NCI-H1436 (cell line): ENCODE measurements at regions not wholly inside any gene's neighbourhood (a gene's known extent, or its start where the extent isn't known, plus 50 kb on each side); places are given as distances from the start of the nearest gene placed in this dataset.
"Not testable (repeated sequence)": the region's sequence is repeated elsewhere in the genome, so short reads cannot be mapped to it uniquely, and the experiment has no call there.

Source experiments
- DNase-seq: peaks from one replicate; lab custom pipeline; 2025; lab: John Stamatoyannopoulos, UW

DNA sequence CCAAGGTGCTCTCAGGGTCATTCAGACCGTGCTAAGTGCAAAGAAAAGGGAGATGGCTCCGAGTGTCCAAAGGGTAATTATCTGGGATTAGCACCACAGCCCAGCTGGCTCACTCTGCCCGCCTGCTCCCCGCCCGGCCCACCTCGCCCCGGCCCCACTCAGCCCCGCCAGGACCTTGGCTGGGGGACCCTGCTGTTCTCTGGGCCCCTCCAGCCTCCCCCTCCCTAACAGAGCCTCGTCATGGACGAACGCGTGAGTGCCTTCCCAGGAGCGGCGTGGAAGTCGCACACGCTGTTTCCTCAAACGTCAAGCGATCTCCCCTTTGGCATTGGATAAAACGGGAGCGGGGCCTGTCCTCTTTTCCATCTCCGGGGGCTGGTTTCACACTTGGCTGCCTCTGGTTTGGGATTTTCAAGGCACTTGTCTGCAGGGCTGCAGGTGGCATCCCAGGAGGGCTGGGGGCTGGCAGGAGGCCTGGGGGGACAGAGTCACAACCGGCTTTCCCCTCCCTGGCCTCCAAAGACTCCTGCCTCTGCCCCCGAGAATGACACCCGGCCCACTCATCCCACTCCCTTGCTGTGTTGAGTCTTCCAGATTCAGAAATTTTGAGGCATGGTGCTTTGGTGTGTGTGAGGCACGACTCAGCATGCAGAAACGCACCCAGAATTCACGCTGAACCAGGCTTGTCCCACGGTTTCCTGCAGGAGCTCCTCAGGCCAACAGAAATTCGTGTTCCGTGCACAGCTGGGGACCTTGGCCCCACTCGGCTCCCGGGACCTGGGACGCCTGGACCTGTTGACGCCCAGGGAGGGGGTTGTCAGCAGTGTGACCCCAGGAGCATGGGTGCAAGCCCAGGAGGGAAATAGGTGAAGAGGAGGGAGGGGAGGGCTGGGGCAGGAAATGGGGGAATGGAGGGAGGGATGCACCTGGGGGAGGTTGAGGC, 110.0 kb downstream of the PDGFA start:
- DNase-seq, result no peak

DNA sequence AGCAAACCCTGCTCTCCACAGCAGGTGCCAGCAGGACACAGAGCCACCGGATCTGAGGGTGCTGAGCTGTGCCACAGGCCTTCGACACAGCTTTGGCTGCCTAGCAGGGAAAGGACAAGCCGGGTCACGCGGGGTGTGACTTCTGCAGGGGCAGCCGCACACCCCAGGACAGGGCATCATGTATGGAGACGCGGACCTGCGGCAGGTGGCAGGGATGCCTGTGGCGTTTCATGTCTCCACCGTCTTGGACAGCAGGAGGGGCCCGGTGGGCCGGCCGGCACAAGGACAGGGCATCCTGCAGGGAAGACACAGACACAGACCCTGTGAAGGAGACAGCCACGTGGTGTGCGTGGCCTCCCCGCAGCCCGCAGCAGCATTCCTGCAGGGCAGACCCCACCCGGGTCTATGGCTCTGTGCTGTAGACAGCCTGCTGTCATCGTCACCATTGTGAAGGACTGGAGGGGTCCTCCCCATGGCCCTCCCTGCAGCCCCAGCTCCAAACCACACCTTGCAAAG, 109.2 kb downstream of the PDGFA start:
- DNase-seq, result no peak

DNA sequence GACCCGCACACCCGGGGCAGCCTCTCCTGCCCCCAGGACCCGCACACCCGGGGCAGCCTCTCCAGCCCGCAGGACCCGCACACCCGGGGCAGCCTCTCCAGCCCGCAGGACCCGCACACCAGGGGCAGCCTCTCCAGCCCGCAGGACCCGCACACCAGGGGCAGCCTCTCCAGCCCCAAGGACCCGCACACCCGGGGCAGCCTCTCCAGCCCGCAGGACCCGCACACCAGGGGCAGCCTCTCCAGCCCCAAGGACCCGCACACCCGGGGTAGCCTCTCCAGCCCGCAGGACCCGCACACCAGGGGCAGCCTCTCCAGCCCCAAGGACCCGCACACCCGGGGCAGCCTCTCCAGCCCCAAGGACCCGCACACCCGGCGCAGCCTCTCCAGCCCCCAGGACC, 108.5 kb downstream of the PDGFA start:
- not testable (repeated sequence) for DNase-seq

DNA sequence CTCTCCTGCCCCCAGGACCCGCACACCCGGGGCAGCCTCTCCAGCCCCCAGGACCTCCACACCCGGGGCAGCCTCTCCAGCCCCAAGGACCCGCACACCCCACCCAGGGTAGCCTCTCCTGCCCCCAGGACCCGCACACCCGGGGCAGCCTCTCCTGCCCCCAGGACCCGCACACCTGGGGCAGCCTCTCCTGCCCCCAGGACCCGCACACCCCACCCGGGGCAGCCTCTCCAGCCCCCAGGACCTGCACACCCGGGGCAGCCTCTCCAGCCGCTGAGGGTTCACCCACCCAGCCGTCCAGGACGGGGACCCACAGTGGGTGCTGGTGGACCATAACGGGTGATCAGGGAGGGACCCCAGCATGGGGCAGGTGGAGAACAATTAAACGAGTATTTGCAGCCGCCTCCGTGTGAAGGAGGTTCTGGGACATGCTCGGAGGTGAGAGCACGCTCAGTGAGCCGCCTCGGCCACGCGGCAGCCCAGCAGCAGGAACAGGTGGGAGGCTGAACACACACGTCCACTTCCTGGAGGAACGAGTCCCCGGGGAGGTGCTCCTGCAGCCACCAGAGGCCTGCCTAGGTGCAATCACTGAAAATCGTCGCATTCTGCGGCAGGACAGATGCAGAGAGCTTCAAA, 107.9 kb downstream of the PDGFA start:
- DNase-seq, result no peak

DNA sequence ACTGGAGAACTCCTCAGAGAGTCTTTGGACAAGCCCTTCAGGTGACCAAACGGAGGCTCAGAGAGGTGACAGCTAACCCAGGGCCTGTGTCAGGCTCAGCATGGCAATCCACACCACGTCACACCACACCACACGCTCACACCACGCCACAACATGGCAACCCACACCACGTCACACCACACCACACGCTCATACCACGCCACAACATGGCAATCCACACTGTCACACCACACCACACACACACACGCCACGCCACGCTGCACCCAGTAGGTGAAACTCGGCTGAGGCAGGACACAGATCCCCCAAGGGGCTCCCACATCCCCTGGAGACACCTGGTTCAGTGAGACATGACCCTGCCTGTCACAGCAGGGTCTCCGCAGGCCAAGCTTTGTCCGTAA, 107.3 kb downstream of the PDGFA start:
- DNase-seq, result no peak

DNA sequence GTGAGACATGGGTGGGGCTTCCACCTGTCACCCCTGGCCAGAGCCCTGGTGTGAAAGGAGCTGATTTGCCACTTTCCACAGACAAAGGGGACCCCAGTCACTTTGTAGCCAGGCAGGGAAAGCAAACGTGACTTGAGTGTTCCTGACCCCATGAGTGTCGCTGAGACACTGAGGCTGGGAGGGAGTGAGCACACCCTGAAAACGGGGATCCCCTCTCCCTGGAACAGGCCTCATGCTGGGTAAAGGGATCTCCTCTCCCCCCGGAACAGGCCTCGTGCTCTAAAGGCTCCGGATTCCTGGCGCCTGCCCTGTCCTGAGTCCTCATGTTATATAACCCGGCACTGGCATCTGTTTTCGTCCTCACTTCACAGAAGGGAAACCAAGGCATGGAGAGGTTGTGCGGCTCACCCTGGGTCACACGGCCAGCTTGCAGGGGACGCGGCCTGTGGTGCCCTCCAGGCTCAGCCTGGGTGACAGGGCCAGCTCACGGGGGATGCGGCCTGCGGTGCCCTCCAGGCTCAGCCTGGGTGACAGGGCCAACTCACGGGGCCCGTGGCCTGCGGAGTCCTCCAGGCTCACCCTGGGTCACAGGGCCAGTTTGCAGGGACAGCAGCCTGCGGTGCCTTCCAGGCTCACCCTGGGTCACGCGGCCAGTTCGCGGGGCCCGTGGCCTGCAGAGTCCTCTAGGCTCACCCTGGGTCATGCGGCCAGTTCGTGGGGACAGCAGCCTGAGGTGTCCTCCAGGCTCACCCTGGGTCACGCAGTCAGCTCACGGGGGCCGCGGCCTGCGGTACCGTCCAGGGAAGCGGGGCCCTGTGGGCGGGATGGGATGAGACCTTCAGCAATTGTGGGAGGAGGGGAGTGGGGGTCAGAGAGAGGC, 104.7 kb downstream of the PDGFA start:
- no peak for DNase-seq

DNA sequence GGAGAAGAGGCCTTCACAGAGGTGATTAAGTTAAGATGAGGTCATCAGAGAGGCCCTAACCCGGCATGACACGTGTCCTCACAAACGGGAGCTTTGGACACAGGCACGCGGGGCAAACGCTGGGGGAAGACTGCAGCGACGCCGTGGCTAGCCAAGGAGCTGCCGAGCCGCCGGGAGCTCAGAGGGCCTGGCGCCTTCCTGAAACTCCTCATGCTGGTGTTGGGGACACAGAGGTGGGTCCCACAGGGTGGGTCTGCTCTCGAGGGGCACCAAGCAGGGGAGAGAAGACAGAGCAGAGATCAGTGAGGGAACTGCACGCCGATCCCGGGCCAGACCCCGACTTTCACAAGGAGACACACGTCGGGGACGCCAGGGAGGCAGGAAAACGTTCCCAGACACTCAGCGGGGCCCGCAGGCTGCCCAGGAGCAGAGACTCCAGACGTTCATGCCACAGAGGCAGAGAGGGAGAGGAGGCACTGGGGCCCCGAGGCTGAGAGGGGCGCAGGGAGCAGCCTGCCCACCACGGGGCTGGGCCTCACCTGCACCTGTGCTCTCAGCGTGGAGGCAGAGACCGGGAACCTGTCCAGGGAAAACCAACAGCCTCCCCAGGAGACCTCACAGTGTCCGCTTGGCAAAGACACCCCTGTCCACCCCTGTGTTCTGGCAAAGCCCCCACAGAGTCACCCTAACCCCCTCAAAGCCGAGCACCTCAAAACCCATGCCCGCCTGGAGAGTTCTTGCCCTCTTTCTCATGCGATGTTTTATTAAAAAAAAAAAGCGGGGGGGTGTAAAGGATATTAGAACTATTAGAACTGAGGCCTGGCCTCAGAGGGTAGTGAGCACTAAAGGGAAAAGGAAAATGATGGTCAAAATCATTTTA, 103.8 kb downstream of the PDGFA start:
- no peak for DNase-seq

DNA sequence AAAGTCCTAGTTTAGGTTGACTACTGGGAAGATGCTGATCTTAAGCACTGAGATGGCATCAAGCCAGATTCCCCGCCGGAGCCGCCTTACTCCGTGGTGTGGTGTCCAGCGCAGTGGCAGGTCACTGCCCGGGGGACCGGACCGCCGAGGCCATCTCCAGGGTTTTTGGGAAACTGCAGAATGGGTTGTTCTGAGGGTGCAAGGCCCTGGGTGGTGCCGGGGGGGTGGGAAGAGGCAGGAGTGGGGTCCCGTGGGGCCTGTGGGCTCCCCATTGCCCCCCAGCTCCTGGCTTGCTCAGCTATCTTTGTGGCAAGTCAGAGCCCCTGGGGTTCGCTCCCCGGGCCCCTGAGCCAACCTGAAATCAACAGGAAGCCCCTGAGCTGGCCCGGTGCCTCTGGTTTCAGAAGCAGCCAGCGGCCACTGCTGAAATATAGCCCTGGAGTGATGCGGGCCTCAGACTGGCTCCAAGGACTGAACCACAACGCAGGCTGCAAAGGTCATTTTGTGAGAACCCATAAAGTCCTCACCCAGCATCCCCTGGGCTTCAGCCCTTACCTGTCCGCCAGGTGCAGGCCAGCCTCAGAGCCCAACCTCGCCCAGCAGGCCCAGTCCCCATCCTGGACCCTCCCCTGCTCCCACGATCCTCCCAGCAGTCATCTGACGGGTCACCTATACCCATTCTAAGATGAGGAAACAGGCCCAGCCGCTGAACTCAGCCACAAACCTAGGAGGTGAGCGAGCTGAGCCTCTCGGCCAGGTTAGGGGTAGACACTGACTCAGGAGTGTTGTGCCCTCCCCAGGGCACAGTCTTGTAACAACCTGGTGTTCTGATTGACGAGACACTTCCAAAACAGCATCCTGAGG, 102.7 kb downstream of the PDGFA start:
- no peak for DNase-seq

DNA sequence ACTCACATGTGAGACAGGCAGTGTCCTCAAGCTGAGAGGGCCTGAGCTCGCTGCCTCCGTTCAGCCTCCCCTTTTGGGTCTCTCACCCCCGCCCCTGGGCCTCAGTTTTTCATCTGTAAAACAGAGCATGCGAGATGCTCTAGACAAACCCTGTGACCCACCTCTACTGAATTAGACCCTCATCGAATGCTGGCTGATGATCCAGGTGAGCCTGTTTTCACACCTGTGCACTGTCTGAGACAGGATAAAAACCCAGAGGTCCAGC, 102.1 kb downstream of the PDGFA start:
- no peak for DNase-seq

DNA sequence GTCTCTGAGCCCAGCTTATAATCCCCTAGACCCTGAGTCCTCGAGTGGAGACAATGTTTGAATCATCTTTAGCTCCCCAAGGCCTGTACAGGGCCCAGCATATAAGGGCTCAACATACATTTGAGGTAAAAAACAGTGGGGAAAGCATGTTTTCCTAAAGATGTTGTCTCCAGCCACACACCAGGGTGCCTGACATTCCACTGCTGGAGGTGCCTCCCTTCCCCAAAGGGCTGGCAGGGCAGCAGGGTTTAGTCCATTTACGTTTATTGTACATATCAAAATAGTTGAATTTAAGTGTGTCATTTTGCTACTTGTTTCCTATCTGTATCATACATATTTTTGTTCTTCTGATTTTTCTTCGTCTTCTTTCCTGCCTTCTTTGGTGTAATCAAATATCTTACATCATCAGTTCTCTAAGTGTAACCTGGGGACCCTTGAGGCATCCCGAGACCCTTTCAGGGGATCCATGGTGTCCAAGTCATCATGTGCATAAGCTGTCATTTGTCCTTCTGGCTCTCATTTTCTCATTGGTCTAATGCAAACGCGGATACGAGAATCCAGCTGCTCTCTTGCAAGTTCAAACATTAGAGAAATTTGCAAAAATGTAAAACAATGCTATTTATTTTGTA, 101.6 kb downstream of the PDGFA start:
- DNase-seq, result no peak

DNA sequence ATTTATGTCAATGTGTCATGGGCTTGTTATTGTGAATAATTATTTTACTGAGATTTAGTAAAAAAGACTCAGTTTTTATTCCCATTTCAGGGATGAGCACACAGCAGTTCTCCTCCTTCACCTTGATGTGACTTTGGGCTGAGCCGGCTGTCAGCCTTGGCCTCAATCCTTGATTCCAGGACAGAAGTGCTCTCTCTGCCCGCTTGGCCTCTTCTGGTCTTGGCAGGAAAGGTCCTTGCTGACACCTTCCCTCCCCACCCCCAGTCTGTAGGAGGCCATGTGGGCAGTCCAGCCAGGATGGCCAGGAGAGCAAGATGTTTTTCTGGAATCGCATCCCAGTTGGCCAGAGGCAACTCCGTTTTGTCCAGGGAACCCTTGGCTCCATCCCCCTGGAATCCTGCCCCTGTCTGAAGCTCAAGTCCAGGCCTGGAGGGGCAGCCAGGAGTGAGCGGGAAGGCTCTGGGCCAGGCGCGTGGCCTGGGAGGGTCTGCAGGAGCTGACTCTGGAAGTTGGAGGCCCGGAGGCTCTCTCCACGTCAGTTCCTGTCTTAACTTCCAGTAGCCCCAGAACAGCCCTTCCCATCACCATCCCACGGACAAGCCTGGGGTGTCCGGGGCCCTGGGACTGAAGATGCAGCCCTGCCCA, 100.9 kb downstream of the PDGFA start:
- no peak for DNase-seq

DNA sequence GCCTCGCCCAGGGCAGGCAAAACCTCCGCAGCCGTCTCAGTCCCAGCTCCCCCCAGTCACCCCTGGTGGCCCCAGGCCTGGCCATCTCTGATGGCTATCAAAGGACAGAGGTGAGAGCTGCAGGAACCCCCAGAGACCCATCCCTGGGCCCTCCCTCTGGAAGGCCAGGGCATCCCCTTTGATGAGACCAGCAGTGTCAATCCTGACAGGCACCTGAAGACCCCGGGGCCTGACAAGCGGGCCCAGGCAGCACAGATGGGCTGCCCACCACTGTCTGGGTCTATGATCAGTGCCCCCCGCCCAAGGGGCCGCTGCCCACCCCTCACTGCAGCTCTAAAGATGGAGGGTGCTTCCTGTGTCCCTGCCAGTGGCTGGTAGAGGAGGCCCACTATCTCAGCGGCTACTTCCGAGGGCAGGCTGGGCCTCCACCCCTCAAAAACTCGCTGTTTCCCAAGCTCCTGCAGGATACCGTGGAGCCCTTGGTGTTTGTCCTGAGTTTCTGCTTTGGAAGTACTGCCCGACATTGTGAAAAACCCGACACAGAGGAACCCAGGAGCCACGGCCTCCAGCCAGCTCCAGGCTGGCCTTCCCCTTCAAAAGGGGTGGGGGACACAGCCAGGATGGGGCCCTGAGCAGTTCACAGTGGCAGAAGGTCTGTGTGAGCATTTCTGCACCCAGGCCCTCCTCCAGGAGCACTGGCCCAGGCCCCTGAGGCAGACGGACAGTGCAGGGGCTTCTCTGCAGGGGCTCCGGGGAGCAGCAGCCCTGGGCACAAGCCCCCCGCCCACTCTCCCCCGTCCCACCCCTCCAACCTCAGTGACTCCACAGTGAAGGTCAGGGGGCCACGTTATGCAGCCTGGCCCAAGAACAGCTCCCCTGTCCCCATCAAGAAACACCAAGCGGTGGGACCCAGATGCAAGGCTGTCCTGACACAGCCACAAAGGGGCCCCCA, 99.2 kb downstream of the PDGFA start:
- DNase-seq, result no peak

DNA sequence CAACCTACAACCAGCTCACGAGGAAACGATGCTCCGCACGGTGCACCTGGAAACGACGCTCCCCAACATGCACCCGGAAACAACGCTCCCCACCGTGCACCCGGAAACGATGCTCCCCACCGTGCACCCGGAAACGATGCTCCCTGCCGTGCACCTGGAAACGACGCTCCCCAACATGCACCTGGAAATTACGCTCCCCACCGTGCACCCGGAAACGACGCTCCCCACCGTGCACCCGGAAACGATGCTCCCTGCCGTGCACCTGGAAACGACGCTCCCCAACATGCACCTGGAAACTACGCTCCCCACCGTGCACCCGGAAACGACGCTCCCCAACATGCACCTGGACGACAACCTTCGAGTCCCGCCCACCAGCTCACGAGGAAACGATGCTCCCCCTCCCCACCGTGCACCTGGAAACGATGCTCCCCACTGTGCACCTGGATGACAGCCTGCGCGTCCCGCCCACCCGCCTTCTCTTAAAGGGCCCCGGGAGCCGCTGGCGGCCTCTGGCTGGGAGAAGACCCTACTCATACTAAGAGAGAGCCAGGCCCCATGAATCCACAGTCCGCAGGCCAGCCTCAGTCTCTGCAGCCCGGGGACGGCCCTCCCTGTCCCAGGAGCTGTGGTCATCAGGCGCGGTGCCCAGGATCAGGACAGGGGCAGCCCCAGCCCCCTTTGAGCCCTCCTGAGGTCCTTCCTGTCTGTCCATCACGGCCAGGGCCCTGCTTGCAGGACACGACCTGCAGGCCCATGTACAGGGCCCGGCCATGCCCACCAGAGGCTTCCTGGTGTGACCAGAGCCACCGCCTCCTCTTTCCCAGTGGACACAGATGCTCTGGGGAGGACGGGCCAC, 98.3 kb downstream of the PDGFA start:
- DNase-seq, result no peak

DNA sequence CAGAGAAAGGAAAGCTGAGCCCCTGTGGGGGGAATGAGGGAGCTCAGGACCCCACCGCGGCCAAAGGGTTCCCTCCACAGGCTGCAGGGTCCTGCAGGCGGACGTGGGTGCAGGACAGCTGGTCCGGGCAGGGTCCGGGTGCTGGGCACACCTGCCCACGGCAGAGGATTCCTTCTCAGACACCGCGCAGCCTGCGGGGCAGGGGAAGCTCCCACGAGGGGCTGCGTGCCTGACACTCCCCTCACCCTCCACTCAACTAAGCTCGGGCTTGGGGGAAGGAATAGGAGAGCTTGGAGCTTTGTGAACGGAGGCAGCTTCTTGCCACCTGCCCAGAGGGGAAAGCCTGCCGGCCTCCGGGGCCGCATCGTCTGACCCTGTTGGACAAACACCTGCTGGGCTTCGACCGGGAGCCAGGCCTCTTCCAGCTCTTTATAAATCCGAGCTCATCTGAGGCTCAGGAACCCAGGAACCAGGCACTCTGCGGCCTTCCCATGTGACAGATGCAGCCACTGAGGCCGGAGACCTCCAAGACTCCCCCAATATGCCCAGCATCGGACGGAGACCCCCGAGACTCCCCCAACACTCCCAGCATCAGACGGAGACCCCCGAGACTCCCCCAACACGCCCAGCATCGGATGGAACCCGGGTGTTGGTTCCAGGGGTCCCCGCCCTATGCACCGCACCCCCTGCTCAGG, 97.3 kb downstream of the PDGFA start:
- no peak for DNase-seq

DNA sequence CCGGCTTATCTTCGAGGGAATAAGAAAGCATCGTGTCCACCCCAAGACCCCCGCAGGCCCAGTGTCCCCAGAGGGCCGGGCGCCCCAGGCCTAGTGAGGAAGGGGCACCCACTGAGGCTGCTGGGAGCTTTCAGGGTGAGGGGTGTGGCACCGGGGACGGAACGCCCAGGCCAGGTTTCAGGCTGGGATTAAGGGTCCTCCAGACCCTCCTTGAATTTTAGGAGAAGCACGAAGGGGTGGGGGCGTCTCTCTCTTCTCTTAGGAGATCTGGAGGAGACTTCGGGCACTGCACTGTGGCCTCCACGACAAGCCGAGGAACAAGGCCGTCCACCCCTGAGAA, 96.8 kb downstream of the PDGFA start:
- no peak for DNase-seq

DNA sequence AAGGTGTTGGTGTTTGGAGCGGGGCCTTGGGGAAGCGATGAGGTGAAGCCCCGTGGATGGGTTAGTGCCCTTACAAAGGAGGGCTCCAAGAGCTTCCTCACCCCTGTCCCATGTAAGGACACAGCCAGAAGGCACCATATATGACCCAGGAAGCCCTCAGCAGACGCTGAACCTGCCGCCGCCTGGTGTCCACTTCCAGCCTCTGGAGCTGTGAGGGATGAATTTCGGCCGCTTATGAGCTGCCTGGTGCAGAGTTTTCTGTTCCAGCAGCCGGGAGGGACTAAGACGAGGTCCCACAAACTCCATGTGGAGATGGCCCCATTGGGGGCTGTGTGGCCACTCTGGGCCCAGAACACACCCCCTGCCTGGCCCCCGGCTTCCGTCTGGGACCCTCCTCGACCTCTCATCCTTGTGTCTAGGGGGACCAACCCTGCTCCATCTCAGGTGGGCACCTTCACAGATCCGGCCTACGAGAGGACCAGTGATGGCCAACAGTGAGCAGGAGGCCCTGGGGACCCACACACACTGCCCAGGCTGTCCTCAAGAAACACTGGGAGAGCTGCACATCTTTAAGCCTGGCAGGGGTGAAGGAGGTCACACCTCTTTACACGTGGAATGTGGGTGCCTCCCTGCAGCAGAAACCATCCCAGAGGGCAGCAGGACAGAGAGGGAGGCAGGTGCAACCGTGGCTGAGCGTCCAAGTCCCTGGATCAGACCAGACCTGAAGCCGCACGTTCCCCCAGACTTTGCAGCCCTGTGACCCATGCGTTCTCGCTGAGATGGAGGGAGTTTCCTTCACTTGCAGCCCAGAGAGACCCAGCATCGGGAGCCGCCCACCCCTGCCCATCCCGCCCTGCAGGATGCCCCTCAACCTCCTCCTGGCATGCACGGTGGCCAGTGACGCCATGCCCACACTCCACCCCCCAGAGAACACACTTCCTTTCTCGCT, 96.1 kb downstream of the PDGFA start:
- no peak for DNase-seq
